ENCODE measurements at regions not wholly inside any gene's neighbourhood (a gene's known extent, or its start where the extent isn't known, plus 50 kb on each side); places are given as distances from the start of the nearest gene placed in this dataset.

GRCh38 chr13:40379794-40380578, 286.5 kb downstream of the FOXO1 start:
- ChIA-PET POLR2A (no interaction called here), CTCF (no interaction called here)
- TF ChIP-seq CTBP1 (IDR thresholded peaks at IDR 0.05; ENCODE audit: borderline replicate concordance) (no peak), BHLHE40 (IDR thresholded peaks at IDR 0.05; ENCODE audit: borderline replicate concordance) (no peak), TARDBP (IDR thresholded peaks at IDR 0.05) (no peak), ELF4 (IDR thresholded peaks at IDR 0.05) (no peak), LEF1 (IDR thresholded peaks at IDR 0.05; ENCODE audit: borderline replicate concordance) (no peak), FOXA1 (IDR thresholded peaks at IDR 0.05) (no peak), SUZ12 (IDR thresholded peaks at IDR 0.05) (no peak), L3MBTL2 (conservative IDR thresholded peaks at IDR 0.05) (no peak), HDGF (IDR thresholded peaks at IDR 0.05; ENCODE audit: borderline replicate concordance) (no peak)
- no peak for DNase-seq (ENCODE audit: extremely low spot score)

GRCh38 chr13:40381935-40382764, 284.3 kb downstream of the FOXO1 start:
- DNase-seq (ENCODE audit: extremely low spot score), result no peak
- ChIA-PET CTCF (no interaction called here), POLR2A (no interaction called here)
- TF ChIP-seq CTBP1 (IDR thresholded peaks at IDR 0.05; ENCODE audit: borderline replicate concordance), result no peak
- no peak for TF ChIP-seq TARDBP (IDR thresholded peaks at IDR 0.05)
- TF ChIP-seq HDGF (IDR thresholded peaks at IDR 0.05; ENCODE audit: borderline replicate concordance), result no peak
- TF ChIP-seq FOXA1 (IDR thresholded peaks at IDR 0.05), result no peak
- no peak for TF ChIP-seq FOXM1 (IDR thresholded peaks at IDR 0.05; ENCODE audit: borderline replicate concordance)
- no peak for TF ChIP-seq BHLHE40 (IDR thresholded peaks at IDR 0.05; ENCODE audit: borderline replicate concordance)
- TF ChIP-seq LEF1 (IDR thresholded peaks at IDR 0.05; ENCODE audit: borderline replicate concordance), result no peak
- TF ChIP-seq NFRKB (IDR thresholded peaks at IDR 0.05), result no peak
- TF ChIP-seq FOXK2 (IDR thresholded peaks at IDR 0.05), result no peak
- no peak for TF ChIP-seq SP1 (IDR thresholded peaks at IDR 0.05)
- TF ChIP-seq ELF4 (IDR thresholded peaks at IDR 0.05), result no peak

GRCh38 chr13:40383132-40383531, 283.3 kb downstream of the FOXO1 start:
- no peak for DNase-seq (ENCODE audit: extremely low spot score)
- TF ChIP-seq SP1 (IDR thresholded peaks at IDR 0.05), result no peak
- no peak for TF ChIP-seq PKNOX1 (IDR thresholded peaks at IDR 0.05)
- TF ChIP-seq FOXA1 (IDR thresholded peaks at IDR 0.05), result no peak
- no peak for TF ChIP-seq SUZ12 (IDR thresholded peaks at IDR 0.05)
- no peak for TF ChIP-seq L3MBTL2 (conservative IDR thresholded peaks at IDR 0.05)
- TF ChIP-seq BHLHE40 (IDR thresholded peaks at IDR 0.05; ENCODE audit: borderline replicate concordance), result no peak
- no peak for TF ChIP-seq NFRKB (IDR thresholded peaks at IDR 0.05)
- TF ChIP-seq ARNT (IDR thresholded peaks at IDR 0.05), result no peak
- TF ChIP-seq ZNF384 (IDR thresholded peaks at IDR 0.05), result no peak
- no peak for TF ChIP-seq TARDBP (IDR thresholded peaks at IDR 0.05)
- no peak for TF ChIP-seq FOXM1 (IDR thresholded peaks at IDR 0.05; ENCODE audit: borderline replicate concordance)
- TF ChIP-seq FOXK2 (IDR thresholded peaks at IDR 0.05), result no peak
- TF ChIP-seq CTBP1 (IDR thresholded peaks at IDR 0.05; ENCODE audit: borderline replicate concordance), result no peak
- ChIA-PET POLR2A (no interaction called here), CTCF (no interaction called here)

DNA sequence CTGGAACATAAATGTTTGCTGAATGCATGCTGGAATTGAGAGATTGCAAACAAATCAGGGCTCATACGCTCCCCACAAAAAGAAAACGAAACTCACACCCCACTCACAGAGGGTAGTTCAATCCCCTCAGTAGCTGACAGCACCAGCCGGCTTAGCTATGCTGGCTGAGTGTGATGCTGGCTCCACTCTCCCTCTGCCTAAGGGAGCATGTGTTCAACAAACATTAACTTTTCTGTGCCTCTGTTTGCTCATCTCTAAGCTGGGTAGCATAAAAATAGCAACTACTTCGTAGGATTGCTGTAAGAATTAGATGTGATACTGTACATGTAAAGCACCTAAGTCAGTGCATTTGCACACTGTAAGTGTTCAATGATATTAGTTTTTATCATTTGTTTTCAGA, 282.6 kb downstream of the FOXO1 start:
- ChIA-PET POLR2A (no interaction called here), CTCF (no interaction called here)
- TF ChIP-seq HDGF (IDR thresholded peaks at IDR 0.05; ENCODE audit: borderline replicate concordance), result no peak
- no peak for DNase-seq (ENCODE audit: extremely low spot score)

DNA sequence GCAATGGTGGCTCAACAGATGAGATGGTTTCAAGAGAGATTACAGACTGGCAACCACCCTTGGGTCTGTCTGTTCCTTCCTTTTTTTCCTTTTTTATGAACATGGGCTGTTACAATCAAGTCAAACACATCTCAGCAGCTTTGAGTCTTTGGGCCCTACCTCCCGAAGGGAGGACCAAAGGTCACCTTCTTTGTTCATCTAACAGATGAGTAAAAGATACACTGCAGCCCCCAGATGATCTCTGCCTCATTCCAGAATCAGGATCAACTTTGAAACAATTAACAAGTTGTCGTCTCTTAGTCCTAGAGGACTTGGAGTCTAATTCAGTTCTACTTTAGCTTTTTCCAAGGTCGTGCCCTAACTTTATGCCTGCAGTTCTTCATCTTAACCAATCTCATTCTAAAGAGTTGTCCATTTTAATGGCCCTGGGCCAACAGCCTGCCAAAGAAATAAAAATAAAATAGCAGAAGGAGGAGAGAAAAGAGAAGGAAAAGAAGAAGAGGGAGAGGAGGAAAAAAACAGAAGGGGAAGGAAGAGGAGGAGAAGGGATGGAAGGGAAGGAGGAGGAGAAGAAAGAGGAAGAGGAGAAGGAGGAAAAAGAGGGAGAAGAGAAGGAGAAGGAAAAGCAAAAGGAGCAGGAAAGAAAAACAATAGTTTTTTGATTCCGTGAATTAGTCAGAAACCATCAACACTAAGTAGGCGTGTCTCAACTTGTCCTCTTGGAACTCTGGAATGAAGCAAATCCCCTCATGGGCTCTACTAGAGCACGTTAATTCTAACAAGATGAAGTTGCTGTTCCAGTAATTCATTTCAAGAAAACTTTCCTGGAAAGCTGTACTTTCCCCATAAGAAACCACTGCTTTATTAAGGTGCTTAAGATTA, 281.2 kb downstream of the FOXO1 start:
- CTCF ChIA-PET, result no interaction called here
- POLR2A ChIA-PET, result no interaction called here
- DNase-seq (ENCODE audit: extremely low spot score), result no peak
- TF ChIP-seq ELF4 (IDR thresholded peaks at IDR 0.05) (no peak), BHLHE40 (IDR thresholded peaks at IDR 0.05; ENCODE audit: borderline replicate concordance) (no peak), NFRKB (IDR thresholded peaks at IDR 0.05) (no peak), FOXM1 (IDR thresholded peaks at IDR 0.05; ENCODE audit: borderline replicate concordance) (no peak), FOXK2 (IDR thresholded peaks at IDR 0.05) (no peak), LEF1 (IDR thresholded peaks at IDR 0.05; ENCODE audit: borderline replicate concordance) (no peak), CTBP1 (IDR thresholded peaks at IDR 0.05; ENCODE audit: borderline replicate concordance) (no peak), L3MBTL2 (conservative IDR thresholded peaks at IDR 0.05) (no peak), TARDBP (IDR thresholded peaks at IDR 0.05) (no peak)

DNA sequence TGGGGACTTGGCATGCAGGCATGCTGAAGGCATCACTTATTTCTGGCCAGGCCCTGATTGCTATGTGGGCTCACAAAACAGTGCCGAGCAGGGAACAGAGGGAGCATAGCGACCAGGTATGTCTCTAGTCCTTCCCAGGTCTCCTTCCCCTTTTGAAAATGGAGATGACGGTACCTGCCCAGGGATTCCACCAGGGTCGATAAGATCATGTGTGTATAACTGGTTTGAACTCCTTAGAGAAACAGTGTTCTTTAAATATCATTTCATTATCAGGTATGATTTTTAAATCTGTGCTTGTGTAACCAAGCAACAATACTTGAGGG, 280.6 kb downstream of the FOXO1 start:
- POLR2A ChIA-PET, result no interaction called here
- CTCF ChIA-PET, result no interaction called here
- DNase-seq (ENCODE audit: extremely low spot score), result no peak
- no peak for TF ChIP-seq CTBP1 (IDR thresholded peaks at IDR 0.05; ENCODE audit: borderline replicate concordance)
- no peak for TF ChIP-seq PKNOX1 (IDR thresholded peaks at IDR 0.05)
- TF ChIP-seq BHLHE40 (IDR thresholded peaks at IDR 0.05; ENCODE audit: borderline replicate concordance), result no peak
- no peak for TF ChIP-seq FOXK2 (IDR thresholded peaks at IDR 0.05)
- TF ChIP-seq SP1 (IDR thresholded peaks at IDR 0.05), result no peak
- no peak for TF ChIP-seq ZNF384 (IDR thresholded peaks at IDR 0.05)
